Astrocyte (in vitro differentiated cells and primary cell): ENCODE measurements at regions not wholly inside any gene's neighbourhood (a gene's known extent, or its start where the extent isn't known, plus 50 kb on each side); places are given as distances from the start of the nearest gene placed in this dataset.

Experiments used
- CTCF ChIP-seq: IDR thresholded peaks from 2 replicates; pipeline ENCODE4 v1.5.1; 2011; ENCODE audit warnings: low read depth, mild to moderate bottlenecking, inconsistent platforms, low read length, moderate library complexity; ENCODE audit not compliant: insufficient read depth
- EZH2 ChIP-seq: IDR thresholded peaks from 2 replicates; pipeline ENCODE4 v1.6.1; 2012; ENCODE audit warnings: mild to moderate bottlenecking, low read length, inconsistent platforms; ENCODE audit not compliant: insufficient read depth

- TF ChIP-seq CTCF (no peak), EZH2 (no peak)
These were observed 54.1 kb downstream of the ZNF608 start for GRCh38 chr5:124692324-124692723.
